ENCODE measurements at regions not wholly inside any gene's neighbourhood (a gene's known extent, or its start where the extent isn't known, plus 50 kb on each side); places are given as distances from the start of the nearest gene placed in this dataset.
"Not testable (repeated sequence)": the region's sequence is repeated elsewhere in the genome, so short reads cannot be mapped to it uniquely, and the experiment has no call there.

DNA sequence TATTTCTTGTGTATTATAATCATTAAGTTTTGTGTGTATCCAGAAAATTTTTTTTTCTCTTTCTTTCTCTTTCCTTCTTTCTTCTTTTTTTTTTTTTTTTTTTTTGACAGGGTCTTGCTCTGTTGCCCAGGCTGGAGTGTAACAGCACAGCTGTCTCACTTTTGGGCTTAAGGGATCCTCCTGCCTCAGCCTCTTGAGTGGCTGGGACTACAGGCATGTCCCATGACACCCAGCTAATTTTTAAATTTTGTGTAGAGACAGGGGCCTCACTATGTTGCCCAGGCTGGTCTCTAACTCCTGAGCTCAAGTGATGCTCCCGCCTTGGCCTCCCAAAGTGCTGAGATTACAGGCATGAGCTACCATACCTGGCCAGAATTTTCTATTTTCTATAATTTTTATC lies 120.2 kb upstream of the LDB2 start:
- DNase-seq (ENCODE audit: low read depth in 1 of 2, low spot score in 1 of 2) = not testable (repeated sequence)

DNA sequence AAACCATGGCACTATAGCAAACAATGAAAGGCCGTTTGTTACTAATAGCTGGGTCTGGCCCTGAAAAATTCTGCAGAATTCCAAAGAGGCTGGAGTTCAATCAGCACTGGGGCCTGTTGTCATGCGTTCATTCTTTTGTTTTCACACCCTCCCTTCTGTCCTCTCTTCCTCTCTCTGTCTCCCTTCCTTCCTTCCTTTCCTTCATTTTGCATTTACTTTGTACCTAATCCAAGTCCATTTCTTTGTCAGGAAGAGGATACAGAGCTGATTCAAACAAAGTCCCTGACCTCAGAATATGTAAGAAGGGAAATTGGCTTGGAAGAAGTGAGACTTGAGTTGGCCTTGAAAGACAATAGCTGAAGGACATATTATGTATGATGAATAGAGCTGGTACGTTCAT lies 119.6 kb upstream of the LDB2 start:
- DNase-seq (ENCODE audit: low read depth in 1 of 2, low spot score in 1 of 2) = no peak

DNA sequence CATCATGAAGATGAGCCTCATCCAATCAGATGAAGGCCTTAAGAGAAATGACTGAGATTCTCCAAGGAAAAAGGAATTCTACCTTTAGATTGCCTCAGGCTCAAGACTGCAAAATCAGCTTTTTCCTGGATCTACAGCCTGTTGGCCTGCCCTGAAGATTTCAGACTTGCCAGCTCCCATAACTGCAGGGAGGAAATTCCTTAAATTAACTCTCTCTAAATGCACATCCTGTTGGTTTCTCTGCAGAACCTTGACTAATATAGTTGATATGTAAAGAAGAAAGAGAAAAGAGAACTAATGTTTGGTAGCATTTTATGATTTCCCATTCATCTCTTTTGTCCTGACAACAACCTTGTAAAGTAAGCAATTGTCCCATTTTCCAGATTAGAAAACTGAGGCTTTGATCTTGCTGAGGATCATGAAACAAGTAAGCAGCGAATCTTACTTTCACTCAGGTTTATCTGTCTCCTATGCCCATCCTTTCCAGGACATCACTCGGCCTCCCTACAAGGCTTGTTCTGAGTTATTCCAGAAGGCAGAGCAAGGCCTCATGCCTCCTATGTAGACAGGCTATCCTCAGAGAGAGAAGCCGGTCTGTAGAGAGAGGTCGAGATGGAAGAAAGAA lies 115.0 kb upstream of the LDB2 start:
- DNase-seq (ENCODE audit: low read depth in 1 of 2, low spot score in 1 of 2) = no peak

DNA sequence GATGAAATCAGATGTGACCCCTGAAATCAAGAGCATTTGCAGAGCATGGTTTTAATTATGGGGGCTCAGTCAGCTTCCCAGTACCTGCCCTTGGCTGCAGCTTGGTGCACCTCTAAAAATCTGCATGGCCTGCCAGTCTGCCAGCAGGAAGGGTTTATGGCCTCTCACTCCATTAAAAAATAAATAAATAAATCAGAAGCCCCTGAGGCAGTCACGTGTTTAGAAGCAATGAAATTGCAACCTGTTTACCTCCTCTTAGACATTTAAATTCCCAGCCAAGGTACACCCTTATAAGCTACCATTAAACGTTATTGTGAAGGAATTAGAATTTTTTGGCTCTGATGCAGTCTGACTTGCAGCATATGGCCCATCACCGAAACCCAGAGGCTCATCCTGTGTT lies 114.0 kb upstream of the LDB2 start:
- DNase-seq (ENCODE audit: low read depth in 1 of 2, low spot score in 1 of 2) = no peak

DNA sequence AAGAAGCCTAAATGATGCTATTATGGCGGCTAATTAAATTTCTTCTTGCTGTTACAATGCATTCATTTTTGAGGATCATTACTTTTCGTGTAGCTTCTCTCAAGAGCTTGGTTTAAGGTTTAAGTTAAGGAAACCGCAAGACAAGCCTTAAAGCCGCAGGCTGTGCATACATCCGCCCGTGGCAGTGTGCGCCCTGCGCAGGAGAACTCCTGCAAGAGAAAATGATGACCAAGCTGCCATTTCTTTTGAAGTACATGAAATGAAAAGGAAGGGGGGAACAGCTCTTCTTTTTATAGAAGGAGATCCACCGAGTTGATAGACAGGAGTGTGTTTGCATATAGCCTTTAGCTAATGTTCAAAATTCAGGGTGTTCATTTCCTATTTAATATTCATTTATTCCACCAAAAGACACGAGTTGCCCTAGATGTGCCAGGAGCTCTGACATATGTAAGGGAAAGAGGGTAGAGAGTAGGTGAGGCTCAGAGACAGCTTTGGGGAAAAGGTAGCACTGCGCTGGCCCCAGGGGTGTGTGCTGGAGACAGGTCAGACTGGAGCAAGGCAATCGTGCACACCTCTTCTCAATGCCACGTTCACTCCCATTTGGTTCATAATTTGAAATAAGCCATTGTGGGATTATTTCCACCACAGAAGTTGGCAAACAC lies 112.1 kb upstream of the LDB2 start:
- DNase-seq (ENCODE audit: low read depth in 1 of 2, low spot score in 1 of 2) = no peak

DNA sequence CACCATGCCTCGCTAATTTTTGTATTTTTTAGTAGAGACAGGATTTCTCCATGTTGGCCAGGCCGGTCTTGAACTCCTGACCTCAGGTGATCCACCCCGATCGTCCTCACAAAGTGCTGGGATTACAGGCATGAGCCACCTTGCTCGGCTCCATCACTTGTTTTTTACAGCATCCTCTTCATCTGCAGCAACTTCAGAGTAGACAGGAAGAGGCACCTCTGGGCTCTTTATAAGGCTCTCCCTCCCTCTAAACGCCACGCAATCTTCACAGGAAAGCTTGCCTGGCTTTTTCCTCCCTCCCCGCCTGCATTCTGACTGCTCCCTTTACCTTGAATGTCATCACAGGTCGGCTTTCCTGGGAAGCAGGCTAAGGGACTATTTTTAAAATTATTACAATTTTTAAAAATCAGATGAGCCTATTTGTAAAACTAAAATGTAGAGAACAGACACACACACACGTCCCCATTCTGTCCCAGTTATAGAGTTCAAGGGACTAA lies 111.5 kb upstream of the LDB2 start:
- DNase-seq (ENCODE audit: low read depth in 1 of 2, low spot score in 1 of 2) = no peak

DNA sequence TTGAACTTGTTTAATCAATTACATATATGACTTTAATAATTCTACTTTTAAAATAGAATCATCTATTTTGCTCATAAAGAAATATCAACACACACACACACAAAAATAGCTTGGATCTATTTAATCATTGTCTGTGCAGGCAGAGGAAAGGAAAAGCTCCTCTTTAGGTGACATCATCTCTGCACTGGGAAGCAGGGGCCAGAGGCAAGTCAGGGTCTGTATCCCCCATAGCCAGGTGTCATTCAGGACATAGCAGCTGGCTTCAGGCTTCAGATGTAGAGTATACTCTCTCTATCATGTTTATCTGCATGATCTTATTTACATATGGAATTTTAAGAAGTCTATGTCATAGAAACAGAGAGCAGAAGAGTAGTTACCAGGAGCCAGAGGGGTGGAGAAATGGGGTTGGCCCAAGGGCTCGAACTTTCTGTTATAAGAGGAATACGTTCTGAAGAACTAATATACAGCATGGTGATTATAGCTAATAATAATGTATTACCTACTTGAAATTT lies 110.4 kb upstream of the LDB2 start:
- DNase-seq (ENCODE audit: low read depth in 1 of 2, low spot score in 1 of 2) = no peak

DNA sequence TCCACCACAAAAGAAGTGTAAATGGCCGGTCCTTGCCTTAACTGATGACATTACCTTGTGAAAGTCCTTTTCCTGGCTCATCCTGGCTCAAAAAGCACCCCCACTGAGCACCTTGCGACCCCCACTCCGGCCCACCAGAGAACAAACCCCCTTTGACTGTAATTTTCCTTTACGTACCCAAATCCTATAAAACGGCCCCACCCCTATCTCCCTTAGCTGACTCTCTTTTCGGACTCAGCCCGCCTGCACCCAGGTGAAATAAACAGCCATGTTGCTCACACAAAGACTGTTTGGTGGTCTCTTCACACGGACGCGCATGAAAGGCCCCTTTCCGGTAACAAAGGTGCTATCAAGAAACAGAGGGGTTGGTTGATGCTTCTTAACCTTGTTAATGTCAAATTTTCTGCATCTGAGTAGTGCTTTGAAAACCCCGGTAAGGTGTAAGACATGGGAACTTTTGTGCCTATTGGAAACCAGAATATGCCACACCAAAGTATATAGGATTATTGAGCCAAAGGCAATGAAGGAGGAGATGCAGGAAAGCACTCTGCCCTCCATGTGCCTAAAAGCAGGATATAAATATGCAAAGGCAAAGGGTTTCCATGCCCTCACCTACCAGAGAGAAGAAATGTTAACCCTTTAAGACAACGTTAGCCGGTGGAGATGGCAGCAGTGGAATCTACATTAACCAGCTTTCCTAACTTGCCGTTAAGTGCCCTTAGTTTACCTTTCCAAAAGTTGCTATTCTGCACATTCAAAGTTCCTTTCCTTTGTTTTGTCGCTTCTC lies 105.4 kb upstream of the LDB2 start:
- DNase-seq (ENCODE audit: low read depth in 1 of 2, low spot score in 1 of 2) = not testable (repeated sequence)

DNA sequence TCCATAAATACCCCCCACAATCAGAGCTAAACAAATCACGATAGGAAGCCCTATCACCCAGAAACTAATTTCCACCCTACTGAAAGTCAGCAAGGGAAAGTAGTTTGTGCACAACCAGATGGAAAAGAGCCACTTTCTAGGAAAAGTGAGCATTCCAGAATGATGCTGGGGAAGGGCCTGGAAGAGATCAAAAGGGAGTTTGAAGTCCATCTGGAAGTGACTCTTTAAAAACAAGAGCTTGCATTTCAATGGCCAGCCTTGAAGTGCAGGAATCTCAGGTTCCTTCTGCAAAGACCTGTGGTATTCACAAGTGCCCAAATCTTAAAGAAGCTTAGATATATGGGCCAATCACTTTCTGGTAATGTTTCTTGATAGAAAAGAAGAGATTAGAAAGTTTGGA lies 97.0 kb upstream of the LDB2 start:
- no peak for DNase-seq (ENCODE audit: low read depth in 1 of 2, low spot score in 1 of 2)

DNA sequence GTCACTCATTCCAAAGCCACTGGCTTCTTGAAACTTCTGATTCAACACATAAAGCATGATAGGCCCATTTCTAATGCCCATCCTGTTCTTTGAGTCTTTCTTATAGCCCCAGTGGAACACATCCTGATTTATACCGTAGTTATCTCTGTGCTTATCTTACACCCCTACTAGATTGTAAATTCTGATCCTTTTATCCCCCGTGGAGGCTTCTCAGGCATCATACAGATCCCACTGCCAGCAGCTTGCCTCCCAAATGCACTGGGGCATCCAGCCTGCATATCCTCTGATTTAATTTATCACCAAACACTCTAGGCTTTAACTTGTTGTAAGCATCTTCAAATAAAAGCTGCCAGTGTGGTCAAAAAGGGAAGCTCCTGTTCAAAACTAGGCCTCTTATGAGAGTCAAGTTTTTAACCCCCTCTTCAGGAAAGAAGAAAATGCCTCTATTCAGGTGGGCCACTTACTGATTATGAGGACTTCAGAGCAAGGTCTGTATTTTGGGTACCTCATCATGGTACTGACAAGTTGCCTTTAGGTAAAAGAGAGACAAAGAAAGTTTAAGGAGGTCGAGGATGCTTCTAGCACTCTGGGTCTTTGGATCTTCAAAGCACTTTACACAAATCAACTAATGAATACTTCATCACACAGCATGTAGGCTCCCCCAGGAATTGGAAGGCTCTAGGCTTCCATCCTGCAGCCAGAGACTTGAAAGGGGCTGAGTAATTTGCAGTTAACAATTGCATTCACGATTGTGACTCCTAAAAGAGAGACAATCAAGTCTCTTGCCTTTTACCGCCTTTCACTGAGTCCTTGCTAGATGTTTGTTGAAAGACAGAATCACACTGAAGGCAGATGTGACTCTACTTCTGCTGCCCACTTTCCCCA lies 95.8 kb upstream of the LDB2 start:
- no peak for DNase-seq (ENCODE audit: low read depth in 1 of 2, low spot score in 1 of 2)

DNA sequence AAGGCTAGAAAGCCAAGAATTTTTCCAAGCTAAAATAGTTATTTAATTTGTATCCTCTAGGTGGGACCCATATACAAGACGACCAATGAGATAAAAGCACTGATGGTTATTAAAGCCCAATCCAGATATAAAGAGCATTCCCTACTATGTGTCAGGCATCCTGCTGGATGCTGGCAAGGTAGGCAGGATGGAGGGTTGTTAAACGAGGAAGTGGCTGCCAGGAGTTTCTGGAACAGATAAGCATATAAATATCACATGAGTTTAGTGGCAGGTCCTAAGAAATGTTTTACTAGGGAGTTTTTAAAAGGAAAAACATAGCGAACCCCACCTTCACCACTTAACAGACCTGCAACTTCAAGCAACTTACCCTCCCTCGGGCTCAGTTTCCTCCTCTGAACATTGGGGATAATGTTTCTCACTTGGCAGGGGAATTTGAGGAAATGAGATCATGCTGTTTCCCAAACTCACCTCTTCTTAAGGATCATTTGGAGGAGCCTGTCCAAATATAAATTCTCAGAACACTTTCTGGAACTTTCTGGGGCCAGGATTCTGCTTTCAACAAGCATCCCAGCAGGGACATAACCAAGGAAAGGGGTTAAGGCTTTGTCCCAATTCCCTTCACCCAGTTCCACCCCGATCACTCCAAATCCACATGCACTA lies 94.3 kb upstream of the LDB2 start:
- no peak for DNase-seq (ENCODE audit: low read depth in 1 of 2, low spot score in 1 of 2)

DNA sequence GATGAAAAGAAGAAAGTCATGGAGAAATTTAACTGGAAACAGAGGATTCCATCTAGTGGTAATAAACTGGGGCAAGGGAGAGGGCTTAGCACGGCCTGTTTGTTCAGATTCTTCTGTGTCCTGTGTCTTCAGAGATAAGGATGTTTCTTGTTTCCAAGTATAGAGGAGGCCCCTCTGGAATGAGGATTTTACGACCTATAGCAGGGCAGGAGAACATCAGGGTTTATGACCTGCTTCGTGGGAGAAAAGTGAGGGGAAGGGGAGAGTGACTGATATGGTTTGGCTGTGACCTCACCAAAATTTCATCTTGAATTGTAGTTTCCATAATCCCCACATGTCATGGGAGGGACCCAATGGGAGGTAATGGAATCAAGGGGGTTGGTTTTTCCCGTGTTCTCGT lies 93.0 kb upstream of the LDB2 start:
- no peak for DNase-seq (ENCODE audit: low read depth in 1 of 2, low spot score in 1 of 2)

DNA sequence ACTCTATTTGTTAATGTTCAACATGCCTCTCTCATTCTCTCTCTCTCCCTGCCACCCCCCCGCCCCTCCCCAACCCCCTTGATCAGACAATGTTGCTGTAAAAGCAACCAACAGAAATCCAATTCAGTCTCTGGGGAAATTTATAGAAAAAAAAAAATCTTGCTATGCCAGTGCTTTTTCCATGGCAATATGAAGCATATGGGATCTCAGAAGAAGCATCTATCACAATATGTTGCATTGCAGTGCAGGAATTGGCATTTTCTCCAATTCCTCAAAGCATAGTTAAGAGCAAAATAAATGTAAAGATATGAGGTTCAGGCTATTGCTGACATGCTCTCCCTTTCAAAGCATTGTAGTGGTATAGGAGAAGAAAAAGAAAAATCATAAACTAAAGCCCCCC lies 90.9 kb upstream of the LDB2 start:
- DNase-seq (ENCODE audit: low read depth in 1 of 2, low spot score in 1 of 2) = no peak

DNA sequence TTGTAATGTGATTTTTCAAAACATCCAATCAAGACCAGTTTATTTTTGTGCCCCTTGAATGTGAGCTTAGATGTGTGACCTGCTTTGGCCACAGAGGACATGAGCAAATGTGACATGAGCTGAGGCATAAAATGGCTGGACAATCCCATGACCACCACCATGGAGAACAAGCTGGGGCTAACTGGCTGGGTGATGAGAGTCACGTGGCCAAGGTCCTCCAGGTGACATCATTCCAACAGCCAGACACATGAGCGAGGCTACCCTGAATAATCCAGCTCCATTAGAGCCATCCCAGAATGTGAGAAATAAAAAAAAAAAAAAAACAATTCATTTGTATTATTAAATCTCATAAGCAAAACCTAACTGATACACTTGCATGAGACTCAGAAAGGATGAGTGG lies 90.4 kb upstream of the LDB2 start:
- no peak for DNase-seq (ENCODE audit: low read depth in 1 of 2, low spot score in 1 of 2)

DNA sequence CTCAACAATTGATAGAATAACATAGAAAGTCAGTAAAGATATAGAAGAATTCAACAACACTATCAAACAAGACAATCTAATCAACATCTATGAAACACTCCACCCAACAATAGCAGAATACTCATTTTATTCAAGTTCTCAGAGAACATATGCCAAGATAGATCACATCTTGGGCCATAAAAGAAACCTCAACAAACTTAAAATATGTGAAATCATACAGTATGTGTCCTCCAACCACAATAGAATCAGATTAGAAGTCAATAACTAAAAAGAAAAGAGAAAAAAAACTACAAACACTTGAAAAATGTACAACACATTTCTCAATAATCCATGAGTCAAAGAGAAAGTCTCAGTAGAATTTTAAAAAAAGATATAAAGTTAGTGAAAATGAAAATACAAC lies 78.6 kb upstream of the LDB2 start:
- no peak for DNase-seq (ENCODE audit: low read depth in 1 of 2, low spot score in 1 of 2)

DNA sequence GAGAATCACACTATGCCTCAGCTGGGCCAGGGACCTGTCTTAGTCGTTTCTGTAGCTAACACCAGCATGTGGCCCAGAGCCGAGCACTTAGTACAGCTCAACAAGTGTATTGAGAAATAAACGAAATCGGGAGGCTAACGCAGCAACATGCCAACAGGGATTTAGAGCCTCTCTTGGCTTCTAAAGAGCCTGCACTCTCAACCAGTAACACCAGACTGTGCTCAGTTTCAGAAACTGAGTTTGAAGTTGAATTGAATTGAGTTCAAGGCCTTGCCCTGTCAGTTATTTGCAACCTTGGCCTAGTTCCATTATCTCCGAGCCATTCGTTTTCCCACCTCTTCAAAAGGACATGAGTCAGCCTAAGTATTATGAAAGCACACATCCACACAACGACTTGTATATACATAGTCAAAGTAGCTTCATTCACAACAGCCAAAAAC lies 71.3 kb upstream of the LDB2 start:
- DNase-seq (ENCODE audit: low read depth in 1 of 2, low spot score in 1 of 2) = no peak

DNA sequence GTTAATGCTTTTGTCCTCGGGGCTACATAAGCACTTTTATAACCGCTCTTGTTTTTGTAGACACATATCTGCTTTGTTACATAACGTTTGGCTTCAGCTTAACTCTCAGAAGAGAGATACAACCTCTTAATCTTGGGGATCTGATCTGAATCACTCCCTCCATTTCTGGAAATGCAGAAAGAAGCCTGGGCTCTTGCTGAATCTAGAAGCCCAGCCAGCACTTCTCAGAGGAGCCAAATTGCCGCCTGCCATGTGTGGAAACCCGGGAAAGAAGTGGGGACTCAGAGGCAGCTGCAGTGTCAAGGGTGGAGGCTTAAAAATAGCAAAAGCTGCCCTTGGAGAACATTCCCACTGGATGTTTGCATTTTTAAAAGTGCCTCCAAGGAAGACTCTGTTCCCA lies 69.3 kb upstream of the LDB2 start:
- no peak for DNase-seq (ENCODE audit: low read depth in 1 of 2, low spot score in 1 of 2)

DNA sequence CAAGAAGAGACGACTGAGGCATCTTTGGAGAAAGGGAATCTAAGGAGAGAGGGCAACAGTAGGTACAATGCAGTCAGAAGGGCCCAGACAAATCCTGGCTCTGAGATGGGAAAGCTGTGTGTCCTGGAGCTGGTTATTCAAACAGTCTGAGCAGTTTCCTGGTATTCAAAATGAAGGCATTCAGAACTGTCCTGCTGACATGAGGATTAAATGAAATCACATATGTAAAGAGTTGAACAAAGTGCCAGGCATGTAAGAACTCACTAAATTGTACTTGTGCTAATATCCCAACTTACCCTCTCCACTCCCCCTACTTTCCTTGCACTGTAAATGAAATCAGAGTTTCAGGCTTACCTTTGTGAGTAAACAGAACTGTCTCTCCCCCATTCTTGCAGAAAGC lies 60.9 kb upstream of the LDB2 start:
- no peak for DNase-seq (ENCODE audit: low read depth in 1 of 2, low spot score in 1 of 2)

DNA sequence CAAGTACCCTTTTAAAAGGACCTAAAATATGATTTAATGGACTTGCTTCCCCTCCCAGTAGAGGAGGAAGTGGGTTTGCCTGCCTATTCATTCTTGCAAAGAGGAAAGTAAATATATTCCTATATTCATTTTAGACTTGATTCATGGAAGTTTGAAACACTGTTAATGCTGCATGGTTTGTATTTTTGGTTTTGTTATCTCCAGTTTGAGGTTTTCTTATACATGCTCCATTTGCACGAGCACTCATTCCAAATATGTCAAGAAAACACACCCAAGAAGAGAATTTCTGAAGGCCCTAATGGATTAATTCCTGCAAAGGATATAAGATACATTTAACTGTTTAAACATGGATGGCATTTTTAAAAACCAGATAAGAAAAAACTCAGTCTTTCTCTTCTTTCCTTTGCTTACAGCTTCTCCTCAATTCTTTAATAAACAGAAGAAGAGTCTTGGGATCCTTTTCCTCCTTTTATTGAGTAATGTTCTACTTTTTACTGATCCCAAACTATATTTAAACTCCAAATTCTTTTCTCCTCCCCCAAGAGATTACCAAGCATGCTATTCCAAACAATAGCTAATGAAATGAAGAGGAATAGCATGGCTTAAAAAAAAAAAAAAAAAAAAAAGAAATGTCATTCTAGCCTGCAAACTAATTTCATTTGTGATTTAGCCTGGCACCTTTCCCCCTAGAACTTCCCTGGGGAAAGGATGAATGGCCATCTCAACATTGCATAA lies 54.6 kb upstream of the LDB2 start:
- no peak for DNase-seq (ENCODE audit: low read depth in 1 of 2, low spot score in 1 of 2)

DNA sequence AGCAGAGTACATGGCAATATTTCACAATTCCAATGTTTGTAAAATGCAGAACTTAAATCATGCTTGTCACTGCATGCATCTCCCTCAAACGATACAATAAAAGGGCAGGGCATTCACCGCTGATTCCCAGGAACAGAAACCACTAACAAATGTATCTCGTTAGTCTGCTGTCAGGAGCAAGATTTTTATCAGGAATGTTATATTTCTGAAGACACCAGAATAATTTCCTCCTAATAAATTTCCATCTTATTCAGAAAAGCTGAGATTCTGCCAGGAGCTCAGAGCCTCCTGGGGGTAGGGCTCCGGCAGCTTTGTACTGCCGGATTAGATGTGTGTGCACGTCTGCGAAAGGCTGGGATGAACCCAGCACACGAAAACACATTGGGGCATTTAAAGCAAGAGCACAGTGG lies 54.0 kb upstream of the LDB2 start:
- DNase-seq (ENCODE audit: low read depth in 1 of 2, low spot score in 1 of 2) = no peak
